C4-2B (cell line): ENCODE measurements at regions not wholly inside any gene's neighbourhood (a gene's known extent, or its start where the extent isn't known, plus 50 kb on each side); places are given as distances from the start of the nearest gene placed in this dataset.

Experiments
- H3K27ac ChIP-seq: fragments of 450-650 bp; 2 replicates; pipeline ENCODE4 v1.5.1; 2017
- CTCF ChIP-seq: fragments of 450-650 bp; conservative IDR thresholded peaks from 2 replicates; pipeline ENCODE4 v1.5.1; 2017; ENCODE audit warnings: mild to moderate bottlenecking
- ZFX ChIP-seq: fragments of 450-650 bp; IDR thresholded peaks from 2 replicates; pipeline ENCODE4 v1.6.1; 2017

GRCh38 chr5:167481345-167481744 is 810.1 kb upstream of the WWC1 start:
- TF ChIP-seq ZFX, result no peak
- no peak for TF ChIP-seq CTCF
- no peak overlapping the region for H3K27ac ChIP-seq

GRCh38 chr5:167482555-167482954 is 808.9 kb upstream of the WWC1 start:
- no peak overlapping the region for H3K27ac ChIP-seq
- no peak for TF ChIP-seq ZFX
- TF ChIP-seq CTCF, result no peak

- TF ChIP-seq CTCF (no peak), ZFX (no peak)
- no peak overlapping the region for H3K27ac ChIP-seq
These were observed 806.2 kb upstream of the WWC1 start for GRCh38 chr5:167485061-167485774.

- H3K27ac ChIP-seq, result no peak overlapping the region
- no peak for TF ChIP-seq ZFX
- no peak for TF ChIP-seq CTCF
These were observed 803.1 kb upstream of the WWC1 start for GRCh38 chr5:167488371-167488770.

- H3K27ac ChIP-seq, result no peak overlapping the region
- no peak for TF ChIP-seq CTCF
- no peak for TF ChIP-seq ZFX
These were observed 802.2 kb upstream of the WWC1 start for GRCh38 chr5:167489202-167489601.

- TF ChIP-seq ZFX (no peak), CTCF (no peak)
- H3K27ac ChIP-seq, result no peak overlapping the region
These were observed 787.3 kb upstream of the WWC1 start for GRCh38 chr5:167503926-167504720.

- no peak for TF ChIP-seq ZFX
- no peak for TF ChIP-seq CTCF
These were observed 783.8 kb upstream of the WWC1 start for GRCh38 chr5:167507463-167508233.

More at GRCh38 chr5:167507463-167508233, 783.8 kb upstream of the WWC1 start:
- H3K27ac ChIP-seq, result no peak overlapping the region
